ENCODE measurements at regions not wholly inside any gene's neighbourhood (a gene's known extent, or its start where the extent isn't known, plus 50 kb on each side); places are given as distances from the start of the nearest gene placed in this dataset.

DNA sequence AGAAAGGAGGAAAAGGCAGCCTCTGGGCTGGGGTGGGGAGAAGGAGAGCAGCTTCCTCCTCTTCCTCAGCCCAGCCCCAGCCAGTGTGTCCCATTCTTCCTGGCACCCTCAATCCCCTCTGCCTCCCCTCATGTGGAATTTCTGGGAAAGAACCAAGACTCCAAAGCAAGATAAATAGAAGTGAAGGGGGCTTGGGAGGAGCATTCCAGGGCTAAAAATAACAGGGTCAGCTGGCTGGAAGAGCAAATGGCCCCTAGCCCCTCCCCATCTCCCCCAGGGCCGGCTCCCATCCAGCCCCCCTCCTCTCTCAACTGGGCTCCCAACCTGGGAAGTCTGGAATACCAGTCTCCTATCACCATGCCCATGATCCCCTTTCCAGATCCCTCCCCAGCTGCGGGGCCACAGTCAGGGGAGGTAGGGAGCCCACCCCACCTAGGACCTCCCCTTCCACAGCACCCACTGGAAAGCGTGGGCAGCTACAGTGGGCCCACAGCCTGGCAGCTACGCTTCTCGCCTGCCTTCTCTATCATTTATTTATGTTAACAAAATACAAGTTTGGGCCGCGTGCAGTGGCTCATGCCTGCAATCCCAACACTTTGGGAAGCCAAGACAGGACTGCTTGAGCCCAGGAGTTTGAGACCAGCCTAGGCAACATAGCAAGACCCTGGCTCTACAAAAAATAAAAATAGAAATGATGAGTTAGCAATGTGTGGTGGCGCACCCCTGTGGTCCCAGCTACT, 88.3 kb downstream of the IRF2BPL start:
- Histone ChIP-seq H4K8ac (ENCODE audit: low read depth, low read length) (no peak overlapping the region), H3K4me1 (ENCODE audit: control insufficient read depth in 1 of 2, insufficient read depth in 2 of 2, low read length in 2 of 2) (peaks cover 2 to 3% of the 10 kb centered on the region in 2 experiments), H3K4me2 (ENCODE audit: low read length) (no peak overlapping the region), H3K4ac (ENCODE audit: low read depth, low read length) (no peak overlapping the region), H2BK120ac (ENCODE audit: insufficient read depth, low read length, poor library complexity) (no peak overlapping the region), H3K4me3 (ENCODE audit: low read depth, low read length) (no peak overlapping the region), H3K14ac (ENCODE audit: low read length) (no peak overlapping the region), H3K27me3 (ENCODE audit: insufficient read depth, low read length) (no peaks in the 10 kb centered on the region), H3K9ac (ENCODE audit: low read length) (no peak overlapping the region), H3K18ac (ENCODE audit: low read length) (no peak overlapping the region), H4K91ac (ENCODE audit: low read depth, low read length) (peak overlapping the region; percentile 7), H2AFZ (ENCODE audit: insufficient read depth, low read length, poor library complexity) (no peak overlapping the region), H2AK5ac (ENCODE audit: low read length) (peak overlapping the region; percentile 5), H2BK12ac (ENCODE audit: low read length) (no peak overlapping the region), H2BK5ac (ENCODE audit: low read depth, low read length, poor library complexity) (no peak overlapping the region), H3K9me3 (ENCODE audit: insufficient read depth, low read depth, low read length) (no peaks in the 10 kb centered on the region), H4K12ac (ENCODE audit: low read depth, low read length) (no peak overlapping the region), H3K36me3 (ENCODE audit: control insufficient read depth in 1 of 2, insufficient read depth in 2 of 2, low read length in 2 of 2) (no peaks in the 10 kb centered on the region), H3K79me1 (ENCODE audit: low read length) (peaks cover 4% of the 10 kb centered on the region), H3K23ac (ENCODE audit: low read length) (no peak overlapping the region), H3K27ac (ENCODE audit: low read depth, low read length) (no peak overlapping the region), H3K79me2 (ENCODE audit: control insufficient read depth, insufficient read depth, low read length, poor library complexity) (no peaks in the 10 kb centered on the region)
- WGBS (ENCODE audit: extremely low coverage, insufficient coverage, insufficient read length), result no CpG with 5 or more reads among the region's 8 CpGs
- no peak for DNase-seq

DNA sequence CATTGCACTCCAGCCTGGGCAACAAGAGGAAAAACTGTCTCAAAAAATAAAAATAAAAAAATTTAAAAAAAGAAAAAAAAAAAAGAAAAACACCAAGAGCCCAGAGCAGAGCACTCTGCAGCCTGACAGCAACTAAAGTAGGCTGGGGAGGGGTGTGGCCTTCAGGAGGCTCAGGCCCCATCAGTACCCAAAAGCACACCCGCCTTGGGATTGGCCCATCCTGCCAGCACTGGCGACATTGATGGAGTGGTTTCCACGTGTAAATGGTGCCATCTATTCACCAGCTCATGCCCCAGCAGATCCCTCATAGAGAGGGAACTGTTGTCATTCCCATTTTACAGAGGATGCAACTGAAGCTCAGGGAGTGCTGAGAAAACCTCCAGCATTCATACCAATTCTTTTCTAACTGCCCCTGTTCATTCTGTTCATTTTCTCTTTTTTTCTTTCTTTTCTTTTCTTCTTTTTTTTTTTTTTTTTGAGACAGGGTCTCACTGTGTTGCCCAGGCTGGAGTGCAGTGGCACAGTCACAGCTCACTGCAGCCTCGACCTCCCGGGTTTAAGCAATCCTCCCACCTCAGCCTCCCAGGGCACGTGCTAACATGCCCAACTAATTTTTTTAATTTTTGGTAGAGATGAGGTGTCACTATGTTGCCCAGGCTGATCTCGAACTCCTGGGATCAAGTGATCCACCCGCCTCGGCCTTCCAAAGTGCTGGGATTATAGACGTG, 89.3 kb downstream of the IRF2BPL start:
- H3K79me2 ChIP-seq (ENCODE audit: control insufficient read depth, insufficient read depth, low read length, poor library complexity), result no peaks in the 10 kb centered on the region
- no peak overlapping the region for H2AFZ ChIP-seq (ENCODE audit: insufficient read depth, low read length, poor library complexity)
- DNase-seq, result no peak
- H3K14ac ChIP-seq (ENCODE audit: low read length), result no peak overlapping the region
- no peak overlapping the region for H2BK5ac ChIP-seq (ENCODE audit: low read depth, low read length, poor library complexity)
- H2BK120ac ChIP-seq (ENCODE audit: insufficient read depth, low read length, poor library complexity), result no peak overlapping the region
- H4K91ac ChIP-seq (ENCODE audit: low read depth, low read length), result no peak overlapping the region
- WGBS (ENCODE audit: extremely low coverage, insufficient coverage, insufficient read length), result no CpG with 5 or more reads among the region's 10 CpGs
- no peak overlapping the region for H3K4ac ChIP-seq (ENCODE audit: low read depth, low read length)
- H3K9me3 ChIP-seq (ENCODE audit: insufficient read depth, low read depth, low read length), result no peaks in the 10 kb centered on the region
- H3K4me2 ChIP-seq (ENCODE audit: low read length), result no peak overlapping the region
- H3K4me3 ChIP-seq (ENCODE audit: low read depth, low read length), result no peak overlapping the region
- H3K36me3 ChIP-seq (ENCODE audit: control insufficient read depth in 1 of 2, insufficient read depth in 2 of 2, low read length in 2 of 2), result no peaks in the 10 kb centered on the region
- H2AK5ac ChIP-seq (ENCODE audit: low read length), result no peak overlapping the region
- H2BK12ac ChIP-seq (ENCODE audit: low read length), result no peak overlapping the region
- no peaks in the 10 kb centered on the region for H3K27me3 ChIP-seq (ENCODE audit: insufficient read depth, low read length)
- H3K23ac ChIP-seq (ENCODE audit: low read length), result no peak overlapping the region
- H3K27ac ChIP-seq (ENCODE audit: low read depth, low read length), result no peak overlapping the region
- H3K9ac ChIP-seq (ENCODE audit: low read length), result no peak overlapping the region
- H4K12ac ChIP-seq (ENCODE audit: low read depth, low read length), result no peak overlapping the region
- peaks cover 4% of the 10 kb centered on the region for H3K79me1 ChIP-seq (ENCODE audit: low read length)
- H4K8ac ChIP-seq (ENCODE audit: low read depth, low read length), result no peak overlapping the region
- peaks cover 2 to 3% of the 10 kb centered on the region in 2 experiments for H3K4me1 ChIP-seq (ENCODE audit: control insufficient read depth in 1 of 2, insufficient read depth in 2 of 2, low read length in 2 of 2)
- no peak overlapping the region for H3K18ac ChIP-seq (ENCODE audit: low read length)

DNA sequence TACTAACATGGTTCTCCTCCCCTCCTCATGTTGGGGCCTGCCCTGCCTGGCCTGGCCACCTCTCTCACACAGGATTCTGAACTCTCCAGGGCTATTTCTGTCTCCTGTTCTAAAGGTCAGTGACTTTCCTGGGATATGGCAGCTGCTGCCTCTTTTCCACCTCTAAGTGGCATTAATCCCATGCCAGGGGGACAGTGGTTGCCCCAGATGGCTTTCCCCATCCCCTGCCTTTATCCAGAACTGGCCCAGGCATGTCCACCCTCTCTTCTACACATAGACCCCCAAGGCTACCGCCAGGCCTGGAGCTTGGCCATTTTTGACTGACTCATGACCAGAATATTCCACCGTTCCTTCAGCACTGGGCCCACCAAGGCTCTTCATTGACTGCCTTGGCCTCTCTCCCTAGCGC, 90.4 kb downstream of the IRF2BPL start:
- H2AFZ ChIP-seq (ENCODE audit: insufficient read depth, low read length, poor library complexity), result no peak overlapping the region
- peak overlapping the region; percentile 22 for H4K91ac ChIP-seq (ENCODE audit: low read depth, low read length)
- H2BK12ac ChIP-seq (ENCODE audit: low read length), result no peak overlapping the region
- no peak overlapping the region for H3K4ac ChIP-seq (ENCODE audit: low read depth, low read length)
- H3K27ac ChIP-seq (ENCODE audit: low read depth, low read length), result no peak overlapping the region
- H2AK5ac ChIP-seq (ENCODE audit: low read length), result no peak overlapping the region
- H3K18ac ChIP-seq (ENCODE audit: low read length), result no peak overlapping the region
- H3K4me2 ChIP-seq (ENCODE audit: low read length), result no peak overlapping the region
- no peaks in the 10 kb centered on the region for H3K27me3 ChIP-seq (ENCODE audit: insufficient read depth, low read length)
- no peak overlapping the region for H3K4me3 ChIP-seq (ENCODE audit: low read depth, low read length)
- WGBS (ENCODE audit: extremely low coverage, insufficient coverage, insufficient read length), result no CpG with 5 or more reads among the region's 3 CpGs
- H3K14ac ChIP-seq (ENCODE audit: low read length), result peak overlapping the region; percentile 2
- no peak overlapping the region for H4K12ac ChIP-seq (ENCODE audit: low read depth, low read length)
- peaks cover 2 to 3% of the 10 kb centered on the region in 2 experiments for H3K4me1 ChIP-seq (ENCODE audit: control insufficient read depth in 1 of 2, insufficient read depth in 2 of 2, low read length in 2 of 2)
- no peak overlapping the region for H3K23ac ChIP-seq (ENCODE audit: low read length)
- H3K36me3 ChIP-seq (ENCODE audit: control insufficient read depth in 1 of 2, insufficient read depth in 2 of 2, low read length in 2 of 2), result no peaks in the 10 kb centered on the region
- no peaks in the 10 kb centered on the region for H3K79me2 ChIP-seq (ENCODE audit: control insufficient read depth, insufficient read depth, low read length, poor library complexity)
- H2BK5ac ChIP-seq (ENCODE audit: low read depth, low read length, poor library complexity), result no peak overlapping the region
- H2BK120ac ChIP-seq (ENCODE audit: insufficient read depth, low read length, poor library complexity), result peak overlapping the region; percentile 1
- peaks cover 4% of the 10 kb centered on the region for H3K79me1 ChIP-seq (ENCODE audit: low read length)
- DNase-seq, result no peak
- H3K9ac ChIP-seq (ENCODE audit: low read length), result no peak overlapping the region
- no peaks in the 10 kb centered on the region for H3K9me3 ChIP-seq (ENCODE audit: insufficient read depth, low read depth, low read length)
- H4K8ac ChIP-seq (ENCODE audit: low read depth, low read length), result no peak overlapping the region

DNA sequence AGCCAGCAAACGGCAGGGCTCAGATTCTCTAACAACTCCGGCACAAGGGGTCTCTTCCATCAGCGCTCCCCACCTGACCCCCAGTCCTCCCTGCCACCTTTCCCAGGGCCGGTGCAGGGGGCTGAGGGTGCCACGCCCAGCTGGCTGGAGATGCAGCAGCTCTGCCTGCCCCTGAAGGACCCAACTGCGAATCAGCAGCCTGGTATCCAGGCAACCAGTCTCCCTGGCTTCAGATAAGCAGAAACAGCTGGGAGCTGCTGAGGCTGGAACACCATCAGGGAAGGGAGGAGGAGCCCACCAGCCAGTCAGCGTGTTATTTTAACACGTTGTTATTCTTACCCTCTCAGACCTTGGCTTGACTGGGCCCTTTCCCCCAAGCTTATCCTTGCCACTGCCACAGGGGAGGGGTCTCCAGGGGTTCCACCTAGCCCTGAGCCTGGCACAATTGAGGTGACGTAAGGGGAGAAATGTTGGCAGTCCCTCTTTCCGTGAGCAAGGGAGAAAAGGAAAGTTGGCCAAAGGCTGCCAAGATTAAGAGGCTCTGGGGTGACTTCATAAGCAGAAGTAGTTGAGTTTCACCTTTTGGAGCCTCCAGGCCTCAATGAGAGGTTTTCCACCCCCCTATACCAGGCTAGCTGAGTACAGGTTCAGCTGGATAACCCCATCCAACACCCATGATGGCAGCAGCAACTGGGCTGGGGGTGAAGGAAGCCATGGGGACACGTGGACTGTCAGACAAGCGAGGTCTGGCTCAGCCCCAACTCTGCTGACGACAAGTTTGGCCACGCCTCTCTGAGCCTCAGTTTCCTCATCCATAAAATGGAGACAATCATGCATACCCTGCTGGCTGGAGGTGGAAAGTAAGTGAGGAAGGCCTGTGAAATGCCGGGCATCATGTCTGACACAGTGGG, 91.1 kb downstream of the IRF2BPL start:
- H3K4me3 ChIP-seq (ENCODE audit: low read depth, low read length), result no peak overlapping the region
- H2AK5ac ChIP-seq (ENCODE audit: low read length), result no peak overlapping the region
- no peak for DNase-seq
- no peaks in the 10 kb centered on the region for H3K9me3 ChIP-seq (ENCODE audit: insufficient read depth, low read depth, low read length)
- no peak overlapping the region for H4K12ac ChIP-seq (ENCODE audit: low read depth, low read length)
- H3K4ac ChIP-seq (ENCODE audit: low read depth, low read length), result no peak overlapping the region
- H3K27ac ChIP-seq (ENCODE audit: low read depth, low read length), result no peak overlapping the region
- no CpG with 5 or more reads among the region's 15 CpGs for WGBS (ENCODE audit: extremely low coverage, insufficient coverage, insufficient read length)
- H3K23ac ChIP-seq (ENCODE audit: low read length), result no peak overlapping the region
- H3K18ac ChIP-seq (ENCODE audit: low read length), result no peak overlapping the region
- no peak overlapping the region for H2BK12ac ChIP-seq (ENCODE audit: low read length)
- no peaks in the 10 kb centered on the region for H3K36me3 ChIP-seq (ENCODE audit: control insufficient read depth in 1 of 2, insufficient read depth in 2 of 2, low read length in 2 of 2)
- peaks cover 4% of the 10 kb centered on the region for H3K79me1 ChIP-seq (ENCODE audit: low read length)
- no peaks in the 10 kb centered on the region for H3K27me3 ChIP-seq (ENCODE audit: insufficient read depth, low read length)
- H4K8ac ChIP-seq (ENCODE audit: low read depth, low read length), result no peak overlapping the region
- H3K4me2 ChIP-seq (ENCODE audit: low read length), result no peak overlapping the region
- peak overlapping the region; percentile 1 for H2BK120ac ChIP-seq (ENCODE audit: insufficient read depth, low read length, poor library complexity)
- no peak overlapping the region for H3K9ac ChIP-seq (ENCODE audit: low read length)
- H2AFZ ChIP-seq (ENCODE audit: insufficient read depth, low read length, poor library complexity), result no peak overlapping the region
- H4K91ac ChIP-seq (ENCODE audit: low read depth, low read length), result peak overlapping the region; percentile 22
- H3K79me2 ChIP-seq (ENCODE audit: control insufficient read depth, insufficient read depth, low read length, poor library complexity), result no peaks in the 10 kb centered on the region
- no peak overlapping the region for H2BK5ac ChIP-seq (ENCODE audit: low read depth, low read length, poor library complexity)
- H3K4me1 ChIP-seq (ENCODE audit: control insufficient read depth in 1 of 2, insufficient read depth in 2 of 2, low read length in 2 of 2), result peaks cover 2 to 3% of the 10 kb centered on the region in 2 experiments
- H3K14ac ChIP-seq (ENCODE audit: low read length), result no peak overlapping the region

Measured in trophoblast cell (in vitro differentiated cells and primary cell).